ENCODE measurements at regions not wholly inside any gene's neighbourhood (a gene's known extent, or its start where the extent isn't known, plus 50 kb on each side); places are given as distances from the start of the nearest gene placed in this dataset.

GRCh38 chr3:178320456-178321351, 215.5 kb upstream of the KCNMB2 start:
- TF ChIP-seq CTCF (IDR thresholded peaks at IDR 0.05; ENCODE audit: poor library complexity, severe bottlenecking) (no peak), POLR2AphosphoS5 (IDR thresholded peaks at IDR 0.05) (no peak), EZH2 (IDR thresholded peaks at IDR 0.05; ENCODE audit: borderline replicate concordance, insufficient read depth, low read length, poor library complexity, severe bottlenecking) (no peak), REST (IDR thresholded peaks at IDR 0.05; ENCODE audit: borderline replicate concordance) (no peak), RAD21 (conservative IDR thresholded peaks at IDR 0.05) (peak; percentile 41), TAF1 (IDR thresholded peaks at IDR 0.05; ENCODE audit: low read depth) (no peak), SMC3 (conservative IDR thresholded peaks at IDR 0.05; ENCODE audit: poor library complexity) (no peak), EP300 (conservative IDR thresholded peaks at IDR 0.05; ENCODE audit: poor library complexity, severe bottlenecking) (peak; percentile 14)

Data from neural cell (in vitro differentiated cells).